HG02623 (cell line): ENCODE measurements at regions not wholly inside any gene's neighbourhood (a gene's known extent, or its start where the extent isn't known, plus 50 kb on each side); places are given as distances from the start of the nearest gene placed in this dataset.

Experiments used
- ATAC-seq: cut with Tn5 transposase; IDR thresholded peaks from one replicate; pipeline ENCODE4 v1.9.1; 2021; ENCODE audit warnings: moderate library complexity; ENCODE audit not compliant: unreplicated experiment

- no peak for ATAC-seq
Observed at GRCh38 chrY:8390310-8390709, 947.0 kb upstream of the TSPY4 start.

DNA sequence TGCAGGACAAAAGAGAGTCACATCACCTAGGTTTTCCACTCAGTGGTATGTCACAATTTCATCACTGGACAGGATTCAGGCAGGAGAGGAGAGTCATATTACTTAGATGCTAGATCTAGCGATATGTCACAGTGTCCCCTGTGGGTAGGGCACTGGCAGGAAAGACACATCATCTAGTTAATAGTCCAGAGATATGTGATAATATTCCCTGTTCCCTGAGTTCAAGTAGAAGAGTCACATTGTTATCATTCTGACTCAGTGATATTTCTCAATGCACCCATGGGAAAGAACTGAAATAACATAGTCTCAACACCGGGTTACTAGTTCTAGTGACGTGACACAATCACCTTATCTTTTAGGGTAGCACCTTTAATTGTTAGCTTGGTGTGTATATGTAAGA, 944.0 kb upstream of the TSPY4 start:
- no peak for ATAC-seq

GRCh38 chrY:8422906-8423305, 914.4 kb upstream of the TSPY4 start:
- no peak for ATAC-seq

DNA sequence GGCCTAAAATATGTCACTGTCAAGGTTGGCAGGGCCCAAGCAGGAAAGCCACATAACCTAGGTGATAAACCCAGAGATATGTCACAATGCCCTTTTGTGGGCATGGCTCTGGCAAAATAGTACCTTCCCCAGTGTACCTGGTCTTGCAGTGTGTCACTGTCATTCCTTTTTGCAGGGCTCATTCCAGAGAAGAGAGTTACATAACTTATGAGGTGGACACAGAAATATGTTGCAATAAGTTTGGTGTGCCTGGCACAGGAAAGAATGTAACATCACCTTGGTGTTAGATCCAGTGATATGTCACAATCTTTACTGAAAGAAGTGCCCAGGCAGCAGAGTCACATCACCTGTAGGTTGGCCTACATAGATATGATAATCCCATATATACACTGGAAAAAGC, 910.8 kb upstream of the TSPY4 start:
- no peak for ATAC-seq

DNA sequence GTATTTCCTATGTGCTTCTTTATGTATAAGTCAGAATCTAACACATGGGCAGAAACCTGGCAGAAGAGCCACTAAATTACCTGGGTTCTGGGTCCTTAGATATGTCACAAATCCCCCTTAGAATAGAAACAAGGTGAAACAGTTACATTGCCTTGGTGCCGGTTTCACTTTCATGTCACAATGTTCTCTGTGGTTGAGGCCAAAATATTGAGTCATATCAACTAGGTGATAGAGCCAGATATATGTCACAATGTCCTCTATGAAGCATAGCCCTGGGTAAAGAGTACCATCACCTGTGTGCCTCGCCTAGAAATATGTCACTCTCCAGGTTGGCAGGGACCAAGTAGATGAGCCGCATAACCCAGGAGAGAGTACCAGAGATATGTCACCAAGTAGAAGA, 899.8 kb upstream of the TSPY4 start:
- ATAC-seq, result no peak

DNA sequence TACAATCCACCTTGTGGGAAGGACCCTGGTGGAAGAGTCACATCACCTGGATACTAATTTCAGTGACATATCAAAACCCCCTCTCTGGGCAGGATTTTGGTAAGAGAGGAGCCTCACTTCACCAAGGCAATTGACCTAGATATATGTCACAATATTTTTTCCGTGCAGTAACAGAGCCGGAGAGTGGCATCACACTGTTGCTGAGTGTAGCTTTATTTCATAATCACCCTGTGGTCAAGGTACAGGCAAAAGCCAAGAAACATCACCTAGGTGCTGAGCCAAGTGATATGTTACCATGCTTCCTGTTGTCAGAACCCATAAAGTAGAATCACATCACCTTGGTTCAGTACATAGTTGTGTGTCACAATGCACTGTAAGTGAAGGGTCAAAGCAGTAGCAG, 895.2 kb upstream of the TSPY4 start:
- ATAC-seq, result no peak

GRCh38 chrY:8452963-8453362, 884.3 kb upstream of the TSPY4 start:
- ATAC-seq, result no peak

GRCh38 chrY:8466813-8467212, 870.5 kb upstream of the TSPY4 start:
- no peak for ATAC-seq

GRCh38 chrY:8470249-8470648, 867.0 kb upstream of the TSPY4 start:
- no peak for ATAC-seq

- ATAC-seq, result no peak
Observed at GRCh38 chrY:8479141-8479540, 858.1 kb upstream of the TSPY4 start.

DNA sequence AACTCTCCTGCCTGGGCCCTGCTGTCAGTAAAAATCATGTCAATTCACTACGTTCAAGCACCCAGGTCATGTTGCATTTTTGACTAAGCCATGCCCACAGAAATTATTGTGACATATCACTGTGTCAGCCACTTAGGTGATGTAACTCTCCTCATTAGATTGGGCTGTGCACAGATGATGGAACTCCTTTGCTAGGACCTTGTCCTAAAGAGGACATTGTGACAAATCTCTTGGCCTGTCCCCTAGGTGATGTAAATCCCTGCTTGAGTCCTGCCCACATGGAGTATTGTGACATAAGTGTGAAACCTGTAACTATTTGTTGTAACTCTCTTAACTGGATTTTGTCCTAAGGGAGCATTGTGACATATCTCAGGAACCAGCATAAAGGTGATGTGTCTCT, 848.3 kb upstream of the TSPY4 start:
- ATAC-seq, result no peak

DNA sequence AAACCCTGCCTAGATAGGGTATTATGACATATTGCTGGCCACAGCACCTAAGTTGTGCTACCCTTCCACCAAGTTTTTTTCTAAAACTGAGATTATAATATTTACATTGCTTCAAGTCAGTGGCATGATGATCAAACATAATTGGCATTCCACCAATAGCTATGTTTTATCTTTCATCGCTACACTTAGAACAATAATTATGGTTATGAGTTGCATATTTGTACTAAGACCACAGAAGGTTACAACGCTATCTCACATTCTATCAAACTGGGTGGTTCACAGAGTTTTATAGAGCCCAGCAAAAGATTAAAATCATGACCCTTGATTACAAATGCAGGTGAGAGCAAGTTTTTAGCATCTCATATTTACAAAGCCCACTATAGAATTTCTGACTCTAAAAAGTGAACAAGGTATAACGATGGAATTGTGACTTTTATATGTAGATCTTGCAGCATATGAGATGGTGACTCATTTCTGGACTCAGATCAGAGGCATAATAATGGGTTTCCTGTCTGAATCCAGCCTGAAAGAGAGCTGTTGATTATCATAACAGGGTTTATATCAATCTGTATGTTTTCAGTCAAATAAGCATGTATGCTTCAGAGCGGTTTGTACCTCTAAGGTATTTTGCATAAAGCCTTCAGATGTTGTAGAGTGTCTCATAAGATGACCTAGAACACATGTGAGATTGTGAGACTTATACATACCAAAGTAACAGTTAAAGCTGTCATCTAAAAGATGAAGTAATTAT, 847.2 kb upstream of the TSPY4 start:
- no peak for ATAC-seq

DNA sequence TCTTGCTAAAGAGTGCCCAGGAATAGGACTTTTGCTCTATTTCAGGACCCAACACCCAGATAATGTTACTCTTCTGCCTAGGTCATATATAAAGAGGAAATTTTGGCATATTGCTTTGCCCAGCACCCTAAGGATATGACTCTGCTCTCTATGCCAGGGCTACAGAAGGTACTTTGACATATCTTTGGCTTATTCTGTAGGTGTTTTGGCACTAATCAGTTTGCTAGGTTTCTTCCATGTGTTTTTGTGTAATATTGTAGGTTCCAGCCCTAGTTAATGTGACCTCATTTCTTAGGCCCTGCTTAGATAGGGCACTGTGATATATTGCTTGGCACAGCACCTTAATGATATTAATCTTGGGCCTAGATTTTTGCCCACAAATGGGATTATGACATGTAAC, 842.9 kb upstream of the TSPY4 start:
- no peak for ATAC-seq

DNA sequence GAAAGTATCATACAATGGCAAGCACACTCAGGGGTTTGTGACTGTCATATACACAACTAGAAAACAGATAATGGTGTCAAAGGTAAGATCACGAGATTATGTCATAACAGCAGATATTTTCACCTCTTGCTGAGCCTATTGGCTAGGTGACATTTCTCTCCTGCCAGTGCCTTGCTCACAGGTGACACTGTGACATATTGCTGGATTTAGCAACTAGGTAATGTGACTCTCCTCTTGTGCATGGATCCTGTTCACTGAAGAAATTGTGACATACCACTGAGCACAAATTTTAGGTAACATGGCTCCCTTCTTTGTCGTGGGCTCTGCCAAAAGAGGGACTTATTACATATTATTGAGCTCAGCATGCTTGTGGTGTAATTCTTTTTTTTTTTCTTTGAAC, 842.0 kb upstream of the TSPY4 start:
- no peak for ATAC-seq

- ATAC-seq, result no peak
Observed at GRCh38 chrY:8500888-8501287, 836.4 kb upstream of the TSPY4 start.

- ATAC-seq, result no peak
Observed at GRCh38 chrY:8533468-8533867, 803.8 kb upstream of the TSPY4 start.

GRCh38 chrY:8535704-8536103, 801.6 kb upstream of the TSPY4 start:
- peak; percentile 94 for ATAC-seq

DNA sequence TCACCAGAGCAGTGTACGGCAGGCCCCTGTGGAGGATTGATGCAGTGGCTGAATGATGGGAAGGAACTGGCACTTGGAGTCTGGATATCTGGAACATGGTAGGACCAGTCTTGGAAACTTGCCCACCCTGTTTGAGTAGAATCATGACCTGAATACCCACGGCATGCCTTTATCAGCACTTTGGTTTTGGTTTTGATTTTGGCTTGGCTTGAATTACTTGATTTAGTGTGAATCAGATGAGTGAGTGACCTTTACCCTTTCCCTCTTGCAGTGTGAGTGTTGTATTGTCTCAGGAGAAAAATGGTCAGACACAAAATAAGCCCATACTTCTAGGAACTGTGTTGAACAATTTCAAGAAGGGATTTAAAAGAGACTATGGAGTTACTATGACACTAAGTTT, 801.0 kb upstream of the TSPY4 start:
- no peak for ATAC-seq

DNA sequence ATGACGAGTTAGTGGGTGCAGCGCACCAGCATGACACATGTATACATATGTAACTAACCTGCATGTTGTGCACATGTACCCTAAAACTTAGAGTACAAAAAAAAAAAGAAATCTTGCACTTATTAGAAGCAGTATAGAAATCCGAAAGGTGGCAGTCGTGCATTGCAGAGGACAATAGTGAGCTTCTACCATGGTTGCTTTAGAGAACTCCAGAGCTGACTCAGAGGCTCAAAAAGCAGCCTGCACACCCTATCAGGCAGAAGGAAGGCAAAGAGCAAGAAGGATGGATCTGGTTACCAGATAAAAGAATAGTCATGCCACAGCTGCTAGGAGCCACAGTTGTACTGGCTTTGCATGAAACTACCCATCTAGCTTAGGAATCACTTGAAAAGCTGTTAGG, 796.0 kb upstream of the TSPY4 start:
- no peak for ATAC-seq

DNA sequence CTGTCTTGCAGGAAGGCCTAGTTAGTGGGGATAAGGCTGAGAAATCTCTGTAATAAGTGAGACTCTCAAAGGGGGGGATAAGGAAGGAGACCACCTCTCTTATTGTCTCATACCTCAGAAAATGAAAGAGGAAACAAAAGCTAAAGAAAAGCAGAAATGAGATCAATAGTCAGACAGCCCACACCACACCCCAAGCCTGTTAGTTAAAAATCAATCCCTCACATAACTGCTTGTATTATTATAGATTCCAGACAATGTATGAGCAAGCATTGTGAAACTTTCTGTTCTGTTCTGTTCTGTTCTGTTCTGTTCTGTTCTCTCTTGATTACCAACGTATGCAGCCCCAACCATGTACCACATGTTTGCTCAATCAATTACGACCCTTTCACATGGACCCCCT, 792.5 kb upstream of the TSPY4 start:
- ATAC-seq, result peak; percentile 64

GRCh38 chrY:8547931-8548330, 789.3 kb upstream of the TSPY4 start:
- no peak for ATAC-seq

GRCh38 chrY:8551323-8551722, 785.9 kb upstream of the TSPY4 start:
- ATAC-seq, result no peak

DNA sequence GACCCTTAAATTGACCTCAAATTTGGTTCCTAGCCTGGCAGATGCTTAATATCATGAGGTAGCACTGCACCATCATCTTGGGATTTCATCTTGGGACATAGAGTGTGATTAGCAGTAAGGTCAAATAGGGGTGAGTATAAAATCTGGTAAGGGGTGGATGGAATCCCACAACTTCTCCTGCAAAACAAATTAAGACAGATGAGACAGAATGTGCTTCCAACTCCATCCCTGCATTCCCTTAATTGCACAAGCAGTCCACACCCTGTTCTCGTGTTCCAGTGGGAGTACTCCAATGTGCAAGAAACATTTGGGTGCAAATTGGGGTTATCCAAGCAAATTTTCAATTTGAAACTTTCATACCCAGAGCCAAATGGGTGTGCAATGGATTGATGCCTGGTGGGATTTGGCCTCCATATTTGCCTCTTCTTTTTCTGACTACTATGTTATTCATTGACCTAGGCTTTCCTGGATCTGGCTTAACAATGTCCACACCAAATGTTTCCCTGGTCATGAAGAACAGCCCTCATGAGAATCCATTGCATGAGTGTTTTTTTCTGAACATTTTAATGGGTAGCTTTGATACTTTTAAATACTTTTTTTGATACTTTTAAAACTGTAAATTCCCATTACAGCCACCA, 785.0 kb upstream of the TSPY4 start:
- ATAC-seq, result no peak
